Caki2 (cell line): ENCODE measurements at regions not wholly inside any gene's neighbourhood (a gene's known extent, or its start where the extent isn't known, plus 50 kb on each side); places are given as distances from the start of the nearest gene placed in this dataset.
A peak's percentile ranks its signal among the peaks of the same experiment; 100 is the strongest.
"Not testable (repeated sequence)": the region's sequence is repeated elsewhere in the genome, so short reads cannot be mapped to it uniquely, and the experiment has no call there.

ENCODE experiments used
- DNase-seq: peaks from one replicate; pipeline ENCODE4 v3.0.0-alpha.2; 2015; ENCODE audit warnings: low read depth
- in situ Hi-C: cut with HindIII; loops from 2 replicates; pipeline ENCODE4 v1.10.0; 2016; ENCODE audit warnings: low sequenced_read_pairs, low pct_unique_long_range_greater_than_20kb, mixed read lengths

- in situ Hi-C loops = no loop called here
Observed at GRCh38 chr7:119935418-119936025, 337.5 kb upstream of the KCND2 start.

GRCh38 chr7:119936836-119937235 is 336.1 kb upstream of the KCND2 start:
- no peak for DNase-seq
- in situ Hi-C loops = no loop called here

More at GRCh38 chr7:119935418-119936025, 337.5 kb upstream of the KCND2 start:
- DNase-seq = peak; percentile 9

GRCh38 chr7:119937745-119938144 is 335.2 kb upstream of the KCND2 start:
- DNase-seq = no peak
- in situ Hi-C loops = no loop called here

GRCh38 chr7:119943942-119944600 is 328.9 kb upstream of the KCND2 start:
- in situ Hi-C loops = no loop called here
- no peak for DNase-seq

- no peak for DNase-seq
- in situ Hi-C loops = no loop called here
Observed at GRCh38 chr7:119944601-119944972, 328.4 kb upstream of the KCND2 start.

GRCh38 chr7:119945822-119946221 is 327.2 kb upstream of the KCND2 start:
- in situ Hi-C loops = no loop called here
- no peak for DNase-seq

- in situ Hi-C loops = no loop called here
- DNase-seq = no peak
Observed at GRCh38 chr7:119949053-119949452, 323.9 kb upstream of the KCND2 start.

GRCh38 chr7:119950390-119951041 is 322.5 kb upstream of the KCND2 start:
- in situ Hi-C loops, DNase-seq: not testable (repeated sequence)

GRCh38 chr7:119951614-119952013 is 321.4 kb upstream of the KCND2 start:
- in situ Hi-C loops, DNase-seq: not testable (repeated sequence)

- no peak for DNase-seq
- in situ Hi-C loops = no loop called here
Observed at GRCh38 chr7:119957335-119957734, 315.6 kb upstream of the KCND2 start.

- in situ Hi-C loops = no loop called here
- DNase-seq = no peak
Observed at GRCh38 chr7:119959811-119960210, 313.2 kb upstream of the KCND2 start.

GRCh38 chr7:119963654-119964053 is 309.3 kb upstream of the KCND2 start:
- in situ Hi-C loops = no loop called here
- DNase-seq = no peak

GRCh38 chr7:119964065-119964464 is 308.9 kb upstream of the KCND2 start:
- DNase-seq = no peak
- in situ Hi-C loops = no loop called here

GRCh38 chr7:119964788-119965542 is 308.0 kb upstream of the KCND2 start:
- DNase-seq = no peak
- in situ Hi-C loops = no loop called here

- DNase-seq = no peak
- in situ Hi-C loops = no loop called here
Observed at GRCh38 chr7:119967221-119967620, 305.8 kb upstream of the KCND2 start.

GRCh38 chr7:119968411-119968810 is 304.6 kb upstream of the KCND2 start:
- not testable (repeated sequence) for DNase-seq

GRCh38 chr7:119969054-119969453 is 303.9 kb upstream of the KCND2 start:
- DNase-seq = no peak
- in situ Hi-C loops = no loop called here

More at GRCh38 chr7:119968411-119968810, 304.6 kb upstream of the KCND2 start:
- in situ Hi-C loops = not testable (repeated sequence)

- in situ Hi-C loops = no loop called here
- no peak for DNase-seq
Observed at GRCh38 chr7:119969763-119970162, 303.2 kb upstream of the KCND2 start.

GRCh38 chr7:119974972-119975371 is 298.0 kb upstream of the KCND2 start:
- DNase-seq = no peak
- in situ Hi-C loops = no loop called here
